Stimulated activated CD4-positive, alpha-beta T cell treated with anti-CD3 and anti-CD28 coated beads, Interleukin-4, amount 100 ng/mL, for 24 hours (primary cell): ENCODE measurements at regions not wholly inside any gene's neighbourhood (a gene's known extent, or its start where the extent isn't known, plus 50 kb on each side); places are given as distances from the start of the nearest gene placed in this dataset.

Experiments used
- DNase-seq: peaks from one replicate; pipeline ENCODE4 v3.0.0-alpha.2; 2020

DNA sequence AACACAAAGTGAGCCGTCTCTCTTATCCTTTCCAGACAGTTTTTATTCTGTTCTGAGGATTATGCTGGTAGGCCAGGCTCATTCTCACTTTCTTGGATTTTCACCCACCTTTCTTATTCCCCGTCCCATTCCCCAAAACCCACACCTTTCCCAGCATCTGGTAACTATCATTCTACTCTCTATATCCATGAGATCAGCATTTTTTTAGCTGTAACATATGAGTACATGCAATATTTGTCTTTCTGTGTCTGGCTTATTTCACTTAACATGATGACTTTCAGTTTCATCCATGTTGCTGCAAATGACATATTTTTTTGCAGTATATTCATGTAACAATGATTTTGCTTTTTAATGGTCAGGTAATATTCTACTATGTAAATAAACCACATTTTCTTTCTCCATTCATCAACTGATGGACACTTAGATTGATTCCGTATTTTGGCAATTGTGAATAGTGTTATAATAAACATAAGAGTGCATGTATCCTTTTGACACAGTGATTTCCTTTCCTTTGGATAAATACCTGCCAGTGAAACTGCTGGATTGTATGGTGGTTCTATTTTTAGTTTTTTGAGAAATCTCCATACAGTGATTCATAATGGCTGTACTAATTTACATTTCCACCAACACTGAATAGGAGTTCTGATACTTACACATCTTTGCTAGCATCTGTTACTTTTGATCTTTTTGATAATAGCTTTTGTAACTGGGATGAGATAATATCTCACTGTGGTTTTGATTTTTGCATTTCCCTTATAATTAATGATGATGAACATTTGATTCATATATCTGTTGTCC, 289.3 kb downstream of the RPRM start:
- no peak for DNase-seq

DNA sequence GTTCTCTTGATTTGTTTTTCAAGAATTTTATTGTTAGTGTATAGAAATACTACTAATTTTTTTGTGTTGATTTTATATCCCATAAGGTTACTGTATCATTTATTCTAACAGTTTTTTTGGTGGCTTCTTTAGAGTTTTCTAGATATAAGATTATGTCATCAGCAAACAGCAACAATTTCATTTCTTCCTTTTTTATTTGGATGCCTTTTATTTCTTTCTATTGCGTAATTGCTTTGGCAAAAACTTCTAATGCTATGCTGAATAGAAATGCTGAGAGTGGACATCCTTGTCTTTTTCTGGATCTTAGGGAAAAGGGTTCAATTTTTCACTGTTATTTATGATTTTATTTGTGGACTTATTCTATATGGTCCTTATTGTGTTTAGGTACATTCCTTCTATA, 298.8 kb downstream of the RPRM start:
- no peak for DNase-seq

GRCh38 chr2:153169609-153170008, 309.0 kb downstream of the RPRM start:
- DNase-seq, result no peak

DNA sequence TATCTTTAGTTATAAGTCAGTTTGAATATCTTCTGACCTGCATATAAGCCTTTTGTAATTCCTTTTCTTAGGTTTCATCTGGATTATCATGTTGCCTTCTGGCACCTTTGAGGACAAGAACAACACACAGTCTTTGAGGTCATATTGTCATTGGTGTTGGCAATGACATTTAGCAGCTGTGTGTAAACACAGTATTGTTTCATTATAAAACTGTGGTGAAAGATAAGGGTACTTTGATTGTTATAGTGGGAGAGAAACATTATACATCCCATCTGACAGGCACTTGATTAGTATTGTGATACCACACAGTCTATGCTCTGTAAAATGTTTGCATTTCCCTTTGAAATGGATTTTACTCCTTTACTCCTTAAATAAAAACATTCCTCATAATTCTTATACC, 313.5 kb downstream of the RPRM start:
- no peak for DNase-seq

DNA sequence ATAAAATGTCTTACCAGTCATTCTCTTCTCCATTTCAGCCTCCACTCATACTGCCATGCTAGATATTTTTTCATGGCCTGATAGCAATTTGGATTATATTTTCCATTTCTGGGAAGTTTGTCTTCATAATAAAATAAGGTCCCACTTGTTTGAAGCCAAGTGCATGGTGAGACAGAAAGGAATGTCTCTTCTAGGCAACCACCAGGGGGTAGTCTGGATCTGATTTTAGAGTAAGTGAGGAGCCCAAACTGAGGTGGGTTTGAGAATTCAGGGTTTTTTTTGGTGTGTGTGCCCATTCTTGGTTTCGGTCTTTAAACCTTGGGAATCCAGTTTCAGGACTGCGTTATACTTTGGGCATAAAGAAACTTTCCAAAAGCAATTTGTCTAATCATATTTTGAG, 315.5 kb downstream of the RPRM start:
- DNase-seq, result no peak

GRCh38 chr2:153156743-153157142, 321.8 kb downstream of the RPRM start:
- DNase-seq, result no peak

DNA sequence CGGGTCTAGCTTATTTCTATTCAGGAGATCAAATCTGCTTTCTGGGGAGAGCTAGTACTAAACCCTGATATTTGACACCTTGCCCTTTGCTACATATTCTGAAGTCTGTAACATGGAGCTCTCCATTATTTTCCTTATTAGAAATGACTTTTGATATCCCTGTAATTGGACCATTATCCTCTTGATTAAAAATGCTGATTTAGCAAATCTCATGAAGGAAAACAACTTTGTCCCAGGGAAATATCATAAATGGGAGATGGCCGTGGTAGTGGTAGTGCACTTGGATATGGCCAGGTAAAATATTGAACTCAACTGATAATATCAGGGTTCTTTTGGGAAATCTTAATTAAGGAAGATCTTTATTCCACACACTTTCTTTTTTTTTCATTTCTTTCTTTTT, 326.5 kb downstream of the RPRM start:
- no peak for DNase-seq

GRCh38 chr2:153145470-153145978, 333.0 kb downstream of the RPRM start:
- no peak for DNase-seq

GRCh38 chr2:153143540-153143939, 335.0 kb downstream of the RPRM start:
- no peak for DNase-seq

DNA sequence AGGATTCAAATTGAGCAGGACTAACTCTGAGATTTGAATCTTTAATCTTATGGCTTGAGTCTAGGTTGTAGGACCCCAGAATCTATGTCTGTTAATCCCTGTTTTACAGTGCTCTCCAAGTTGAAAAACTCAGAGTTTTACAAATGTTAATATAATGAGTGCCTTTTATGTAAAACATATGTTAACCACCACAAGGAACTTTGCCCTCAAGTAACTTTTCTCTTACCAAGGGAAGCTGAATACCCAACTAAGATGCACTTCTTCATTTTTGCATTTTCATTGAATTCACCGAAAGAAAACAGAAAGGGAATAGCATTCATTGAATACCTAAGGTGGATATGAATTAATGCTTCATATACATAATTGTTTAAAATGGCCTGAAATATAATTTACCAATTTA, 338.1 kb downstream of the RPRM start:
- DNase-seq, result no peak

GRCh38 chr2:153138651-153139375, 339.7 kb downstream of the RPRM start:
- no peak for DNase-seq

DNA sequence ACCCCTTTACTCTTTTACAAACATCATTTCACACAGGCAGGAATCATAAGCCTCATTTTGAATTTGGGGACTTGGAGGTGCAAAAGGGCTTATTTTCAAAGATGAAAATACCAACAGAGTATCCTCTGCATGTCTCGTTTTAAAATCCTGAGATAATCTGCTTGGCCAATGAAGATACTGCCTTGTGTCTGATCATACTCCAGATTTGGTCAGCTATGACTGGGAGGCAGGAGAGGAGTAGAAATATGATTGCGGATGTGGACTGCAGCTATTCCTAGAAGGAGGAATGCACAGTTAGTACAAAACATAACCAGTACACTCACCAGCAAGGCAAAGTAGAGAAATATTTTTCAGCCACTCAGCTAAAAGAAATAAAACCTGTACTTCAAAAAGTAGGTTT, 342.3 kb downstream of the RPRM start:
- DNase-seq, result no peak

DNA sequence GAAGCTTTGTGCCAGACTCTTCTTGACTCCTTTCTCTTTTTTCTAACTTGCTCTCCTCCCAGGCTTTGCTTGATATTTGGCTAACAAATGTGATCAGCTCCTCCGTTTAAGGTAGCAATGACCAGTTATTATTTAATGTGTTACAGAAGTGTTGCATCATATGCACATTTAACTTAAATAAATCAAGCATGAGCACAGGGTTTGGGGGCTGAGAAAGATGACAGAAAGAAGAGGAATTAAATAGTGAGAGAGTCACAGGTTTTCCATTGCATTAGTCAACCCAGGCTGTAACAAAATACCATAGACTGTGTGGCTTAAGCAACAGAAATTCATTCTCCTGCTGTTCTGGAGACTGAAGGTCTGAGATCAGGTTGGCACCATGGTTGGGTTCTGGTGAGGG, 343.8 kb downstream of the RPRM start:
- no peak for DNase-seq

DNA sequence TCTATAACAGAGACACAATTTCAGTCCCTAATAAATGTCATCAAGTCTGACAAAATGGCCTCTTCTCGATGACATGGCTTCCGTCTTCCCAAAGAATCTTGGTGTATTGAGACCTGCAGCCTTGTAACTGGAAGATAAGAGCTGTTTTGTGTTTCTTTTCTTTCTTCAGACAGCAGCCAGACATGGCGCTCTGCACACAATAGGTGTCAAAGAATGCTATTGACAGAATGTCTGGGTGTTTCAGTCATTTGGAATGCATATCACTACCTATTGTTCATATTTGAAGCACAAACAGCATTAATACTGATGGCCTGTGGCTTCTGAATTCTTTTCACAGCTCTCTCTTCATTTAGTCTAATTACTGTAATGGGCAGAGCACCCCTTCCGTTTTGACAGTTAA, 344.8 kb downstream of the RPRM start:
- DNase-seq, result no peak

- no peak for DNase-seq
Measured at GRCh38 chr2:153132418-153132817, 346.1 kb downstream of the RPRM start.

DNA sequence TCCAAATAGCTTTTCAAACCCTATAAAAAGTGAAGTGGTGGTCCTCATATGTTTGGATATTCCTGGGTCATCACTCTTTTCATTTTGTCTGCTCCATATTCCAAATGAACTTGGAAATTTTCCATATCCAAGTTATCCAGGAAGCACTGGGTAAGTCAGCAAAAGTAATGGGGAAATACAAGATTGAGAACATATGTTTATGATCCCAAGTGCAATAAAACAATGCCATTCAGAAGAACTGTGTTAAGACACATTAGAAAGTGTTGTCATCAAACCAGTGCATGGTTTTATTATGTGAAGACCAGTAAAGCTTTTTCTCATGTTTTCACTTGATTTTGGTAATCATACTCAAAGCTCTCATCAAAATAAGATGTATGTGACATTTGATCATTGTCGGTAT, 363.4 kb downstream of the RPRM start:
- no peak for DNase-seq

DNA sequence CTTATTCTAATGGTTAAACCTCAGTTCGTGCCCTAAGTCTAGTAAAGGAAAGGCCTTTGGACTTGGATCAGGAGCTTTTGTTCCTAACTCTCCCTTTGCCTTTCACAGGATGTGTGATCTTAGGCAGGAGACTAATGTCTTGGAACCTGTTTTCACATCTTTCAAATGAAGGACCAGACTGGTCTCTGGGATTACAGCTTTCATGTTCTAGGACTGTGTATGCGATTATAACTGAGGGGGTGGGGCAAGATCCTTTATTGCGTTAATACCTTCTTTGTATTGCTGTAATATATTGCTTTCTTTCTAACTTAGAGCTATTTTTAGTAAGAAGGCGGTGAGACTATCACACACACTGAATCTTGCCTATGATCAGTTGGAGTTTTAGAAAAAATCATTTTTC, 368.1 kb downstream of the RPRM start:
- no peak for DNase-seq

- no peak for DNase-seq
Measured at GRCh38 chr2:153109793-153110192, 368.8 kb downstream of the RPRM start.

- no peak for DNase-seq
Measured at GRCh38 chr2:153106802-153107477, 371.6 kb downstream of the RPRM start.

- no peak for DNase-seq
Measured at GRCh38 chr2:153105829-153106578, 372.6 kb downstream of the RPRM start.

GRCh38 chr2:153101187-153101586, 377.4 kb downstream of the RPRM start:
- DNase-seq, result no peak

GRCh38 chr2:153100151-153100550, 378.4 kb downstream of the RPRM start:
- no peak for DNase-seq

GRCh38 chr2:153098073-153098472, 379.7 kb downstream of the ARL6IP6 start:
- no peak for DNase-seq
